ENCODE measurements at regions not wholly inside any gene's neighbourhood (a gene's known extent, or its start where the extent isn't known, plus 50 kb on each side); places are given as distances from the start of the nearest gene placed in this dataset.

DNA sequence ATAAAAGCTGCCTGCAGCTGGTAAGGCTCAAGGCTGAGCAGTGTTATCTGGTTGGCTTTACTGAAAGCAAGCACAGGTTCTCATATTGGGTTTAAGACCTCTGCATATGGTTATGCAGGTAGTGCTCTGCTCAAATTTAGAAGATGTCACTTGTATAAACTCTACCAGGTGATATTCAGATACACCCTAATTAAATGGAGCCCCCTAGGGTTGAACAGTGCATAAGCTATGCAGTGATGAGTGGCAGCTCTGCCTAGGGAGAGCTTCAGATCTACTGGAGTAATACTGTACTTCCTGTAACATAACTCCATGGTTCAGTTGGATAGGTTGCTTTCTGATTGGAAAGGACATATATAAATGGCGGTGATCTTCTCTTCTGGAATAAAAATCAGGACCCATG, 222.7 kb downstream of the CYRIA start:
- Histone ChIP-seq H4K20me1 (replicated peaks in 1 of 2; ENCODE audit: control insufficient read depth in 1 of 2, insufficient read depth in 2 of 2, low read length in 2 of 2) (no peaks in the 10 kb centered on the region), H3K56ac (replicated peaks; ENCODE audit: insufficient read length, low read depth, low read length) (no peak overlapping the region), H2BK12ac (ENCODE audit: low read depth, low read length) (no peak overlapping the region), H4K91ac (replicated peaks; ENCODE audit: insufficient read length, low read length) (no peak overlapping the region), H3K9me3 (ENCODE audit: insufficient read depth in 2 of 2, low read depth in 1 of 2, low read length in 1 of 2) (no peaks in the 10 kb centered on the region), H2BK5ac (ENCODE audit: low read depth, low read length) (no peak overlapping the region), H4K8ac (ENCODE audit: extremely low read depth, insufficient read depth, low read length) (no peak overlapping the region), H3K79me1 (ENCODE audit: low read depth, low read length) (no peaks in the 10 kb centered on the region), H3K9ac (replicated peaks in 1 of 4; ENCODE audit: extremely low read depth in 1 of 4, low read depth in 3 of 4, low read length in 3 of 4) (no peak overlapping the region), H3K4me3 (ENCODE audit: extremely low read depth in 1 of 4, insufficient read depth in 2 of 4, low read depth in 3 of 4, low read length in 4 of 4) (no peak overlapping the region), H3K36me3 (ENCODE audit: control insufficient read depth in 2 of 4, insufficient read depth in 4 of 4, low read length in 3 of 4) (no peaks in the 10 kb centered on the region), H3K79me2 (ENCODE audit: control insufficient read depth in 1 of 2, insufficient read depth in 2 of 2, low read length in 2 of 2) (no peaks in the 10 kb centered on the region; a peak in 1 of 4 replicates), H3K23ac (ENCODE audit: insufficient read length) (no peak overlapping the region), H2BK15ac (ENCODE audit: low read length) (no peak overlapping the region), H2AK5ac (ENCODE audit: low read depth, low read length) (no peak overlapping the region), H2BK120ac (replicated peaks; ENCODE audit: low read depth, low read length) (no peak overlapping the region), H2AFZ (ENCODE audit: low read length) (no peak overlapping the region), H3K4me1 (replicated peaks in 1 of 4; ENCODE audit: control insufficient read depth in 3 of 4, insufficient read depth in 4 of 4, low read length in 3 of 4) (no peaks in the 10 kb centered on the region), H3K18ac (ENCODE audit: extremely low read depth, low read length) (no peak overlapping the region), H3K27me3 (replicated peaks in 1 of 4; ENCODE audit: control insufficient read depth in 3 of 4, extremely low read depth in 1 of 4, insufficient read depth in 3 of 4, low read length in 3 of 4) (no peaks in the 10 kb centered on the region), H4K5ac (ENCODE audit: insufficient read length, low read depth, low read length) (no peak overlapping the region), H3K14ac (ENCODE audit: insufficient read length) (no peak overlapping the region), H2BK20ac (ENCODE audit: low read length) (no peak overlapping the region), H3K27ac (ENCODE audit: low read depth, low read length) (no peak overlapping the region), H3K23me2 (ENCODE audit: low read depth, low read length) (no peaks in the 10 kb centered on the region), H3K4me2 (ENCODE audit: insufficient read depth in 1 of 2, low read depth in 2 of 2, low read length in 2 of 2) (no peak overlapping the region), H3K4ac (replicated peaks; ENCODE audit: insufficient read length, low read depth, low read length) (no peak overlapping the region)
- POLR2A ChIA-PET (ENCODE audit: partially characterized antibody): no interaction called here
- 88% methylated on average over 1 of the region's 1 CpG; no CpG with 5 or more reads in 1 of the 2 experiments for WGBS, 2 experiments (ENCODE audit: extremely low coverage in 1 of 2, insufficient coverage in 1 of 2, insufficient read length in 1 of 2, insufficient replicate concordance in 2 of 2, low coverage in 1 of 2, low lambda C conversion rate in 2 of 2, missing lambda C conversion rate in 1 of 2)
- no peak for DNase-seq (ENCODE audit: low read depth in 1 of 2, low spot score in 2 of 2)
- FAIRE-seq: no peak
- CTCF ChIA-PET (ENCODE audit: partially characterized antibody): interaction anchor here (1.1 to 1.6 kb wide), 3 partner anchors 9 to 18 kb away, joined by 4 to 6 read pairs (median 4); no protein-coding TSS in a partner anchor
- no peak for TF ChIP-seq KDM4A (IDR thresholded peaks at IDR 0.05; ENCODE audit: low read depth, low read length, severe bottlenecking)
- TF ChIP-seq SUZ12 (IDR thresholded peaks at IDR 0.05; ENCODE audit: low read length): no peak
- TF ChIP-seq RXRA (IDR thresholded peaks at IDR 0.05; ENCODE audit: insufficient read depth, low read depth, low read length): no peak
- no peak for TF ChIP-seq RNF2 (IDR thresholded peaks at IDR 0.05; ENCODE audit: borderline replicate concordance, low read depth, low read length, missing control alignments, poor library complexity, severe bottlenecking)
- TF ChIP-seq POU5F1 (IDR thresholded peaks at IDR 0.05; ENCODE audit: low read depth, low read length): no peak
- TF ChIP-seq, protein P1, sequence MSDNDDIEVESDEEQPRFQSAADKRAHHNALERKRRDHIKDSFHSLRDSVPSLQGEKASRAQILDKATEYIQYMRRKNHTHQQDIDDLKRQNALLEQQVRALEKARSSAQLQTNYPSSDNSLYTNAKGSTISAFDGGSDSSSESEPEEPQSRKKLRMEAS (IDR thresholded peaks at IDR 0.05): no peak
- no peak for TF ChIP-seq FOSL1 (IDR thresholded peaks at IDR 0.05; ENCODE audit: insufficient read depth, low read depth, low read length)
- TF ChIP-seq, protein P2, sequence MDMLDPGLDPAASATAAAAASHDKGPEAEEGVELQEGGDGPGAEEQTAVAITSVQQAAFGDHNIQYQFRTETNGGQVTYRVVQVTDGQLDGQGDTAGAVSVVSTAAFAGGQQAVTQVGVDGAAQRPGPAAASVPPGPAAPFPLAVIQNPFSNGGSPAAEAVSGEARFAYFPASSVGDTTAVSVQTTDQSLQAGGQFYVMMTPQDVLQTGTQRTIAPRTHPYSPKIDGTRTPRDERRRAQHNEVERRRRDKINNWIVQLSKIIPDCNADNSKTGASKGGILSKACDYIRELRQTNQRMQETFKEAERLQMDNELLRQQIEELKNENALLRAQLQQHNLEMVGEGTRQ (IDR thresholded peaks at IDR 0.05; ENCODE audit: low read length): no peak
- no peak for TF ChIP-seq TAF7 (optimal IDR thresholded peaks at IDR 0.05; ENCODE audit: borderline replicate concordance, low read depth, low read length)
- no peak for TF ChIP-seq TCF12 (IDR thresholded peaks at IDR 0.05; ENCODE audit: low read depth, low read length)
- TF ChIP-seq SIRT6 (IDR thresholded peaks at IDR 0.05; ENCODE audit: low read length): no peak
- no peak for TF ChIP-seq GABPA (IDR thresholded peaks at IDR 0.05; ENCODE audit: borderline replicate concordance, insufficient read depth, low read length)
- no peak for TF ChIP-seq SP4 (IDR thresholded peaks at IDR 0.05; ENCODE audit: low read length)

Data from H1 (cell line).